Astrocyte (in vitro differentiated cells and primary cell): ENCODE measurements at regions not wholly inside any gene's neighbourhood (a gene's known extent, or its start where the extent isn't known, plus 50 kb on each side); places are given as distances from the start of the nearest gene placed in this dataset.

Experiments used
- EZH2 ChIP-seq: IDR thresholded peaks from 2 replicates; pipeline ENCODE4 v1.6.1; 2012; ENCODE audit warnings: mild to moderate bottlenecking, low read length, inconsistent platforms; ENCODE audit not compliant: insufficient read depth
- TF ChIP-seq, protein P1 (sequence below): IDR thresholded peaks from 2 replicates; pipeline ENCODE4 v1.5.1; 2011; ENCODE audit warnings: low read depth, mild to moderate bottlenecking, inconsistent platforms, low read length, moderate library complexity; ENCODE audit not compliant: insufficient read depth

DNA sequence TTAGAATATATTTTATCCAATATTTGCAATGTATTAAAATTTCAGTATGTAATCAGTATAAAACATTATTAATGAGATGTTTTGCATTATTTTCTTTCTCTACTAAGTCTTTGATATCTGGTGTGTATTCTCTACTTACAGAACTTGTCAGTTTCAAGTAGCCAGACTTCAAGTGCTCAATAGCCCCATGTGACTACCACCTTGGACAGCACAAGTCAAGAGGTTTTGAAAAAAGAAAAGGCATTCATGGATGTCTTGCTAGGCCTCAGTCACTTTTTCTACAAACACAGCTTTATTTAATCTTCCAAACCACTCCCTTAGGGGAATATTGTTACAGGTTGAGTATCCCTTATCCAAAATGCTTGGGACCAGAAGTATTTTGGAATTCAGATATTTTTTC, 189.4 kb downstream of the QDPR start:
- TF ChIP-seq, protein P1, sequence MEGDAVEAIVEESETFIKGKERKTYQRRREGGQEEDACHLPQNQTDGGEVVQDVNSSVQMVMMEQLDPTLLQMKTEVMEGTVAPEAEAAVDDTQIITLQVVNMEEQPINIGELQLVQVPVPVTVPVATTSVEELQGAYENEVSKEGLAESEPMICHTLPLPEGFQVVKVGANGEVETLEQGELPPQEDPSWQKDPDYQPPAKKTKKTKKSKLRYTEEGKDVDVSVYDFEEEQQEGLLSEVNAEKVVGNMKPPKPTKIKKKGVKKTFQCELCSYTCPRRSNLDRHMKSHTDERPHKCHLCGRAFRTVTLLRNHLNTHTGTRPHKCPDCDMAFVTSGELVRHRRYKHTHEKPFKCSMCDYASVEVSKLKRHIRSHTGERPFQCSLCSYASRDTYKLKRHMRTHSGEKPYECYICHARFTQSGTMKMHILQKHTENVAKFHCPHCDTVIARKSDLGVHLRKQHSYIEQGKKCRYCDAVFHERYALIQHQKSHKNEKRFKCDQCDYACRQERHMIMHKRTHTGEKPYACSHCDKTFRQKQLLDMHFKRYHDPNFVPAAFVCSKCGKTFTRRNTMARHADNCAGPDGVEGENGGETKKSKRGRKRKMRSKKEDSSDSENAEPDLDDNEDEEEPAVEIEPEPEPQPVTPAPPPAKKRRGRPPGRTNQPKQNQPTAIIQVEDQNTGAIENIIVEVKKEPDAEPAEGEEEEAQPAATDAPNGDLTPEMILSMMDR = no peak
- TF ChIP-seq EZH2 = no peak
